Glomerular visceral epithelial cell (primary cell): ENCODE measurements at regions not wholly inside any gene's neighbourhood (a gene's known extent, or its start where the extent isn't known, plus 50 kb on each side); places are given as distances from the start of the nearest gene placed in this dataset.

Experiments
- DNase-seq: peaks from one replicate; pipeline ENCODE4 v3.0.0-alpha.2; 2016; ENCODE audit errors: extremely low spot score

- DNase-seq = no peak
Measured at GRCh38 chr5:97580746-97581145, 397.7 kb upstream of the RIOK2 start.

DNA sequence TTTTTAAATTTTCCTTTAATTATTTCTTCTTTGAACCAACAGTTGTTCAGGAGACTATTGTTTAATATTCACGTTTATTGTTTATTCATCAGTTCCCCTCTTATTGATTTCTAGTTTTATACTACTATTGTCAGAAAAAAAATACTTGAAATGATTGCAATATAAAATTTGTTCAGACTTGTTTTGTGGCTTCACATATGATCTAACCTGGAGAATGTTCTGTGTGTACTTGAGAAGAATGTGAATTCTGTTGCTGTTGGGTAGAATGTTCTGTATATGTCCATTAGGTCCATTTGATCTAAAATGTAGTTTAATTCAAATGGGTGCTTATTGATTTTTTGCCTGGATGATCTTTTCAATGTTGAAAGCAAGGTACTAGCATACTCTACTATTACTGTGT is 408.7 kb upstream of the RIOK2 start:
- no peak for DNase-seq

DNA sequence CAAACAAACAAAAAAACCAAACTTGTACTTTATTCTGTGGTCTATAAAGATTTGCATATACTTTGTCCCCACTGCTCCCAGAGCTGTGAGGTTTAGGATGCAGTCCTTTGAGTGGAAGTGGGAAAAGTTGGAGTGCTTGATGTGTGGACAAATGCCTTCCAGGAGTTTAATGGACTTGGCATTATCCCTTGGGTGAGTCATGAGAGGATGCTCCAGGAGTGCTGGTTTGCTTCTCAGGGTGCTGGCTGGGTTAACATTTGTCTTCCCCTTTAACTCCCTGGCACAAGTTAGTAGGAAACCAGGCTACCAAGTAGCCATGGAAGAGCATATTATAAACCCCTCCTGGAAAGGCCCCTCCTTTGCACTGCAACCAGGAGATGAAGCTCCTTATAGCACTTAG is 417.4 kb upstream of the RIOK2 start:
- DNase-seq = peak; percentile 24

DNA sequence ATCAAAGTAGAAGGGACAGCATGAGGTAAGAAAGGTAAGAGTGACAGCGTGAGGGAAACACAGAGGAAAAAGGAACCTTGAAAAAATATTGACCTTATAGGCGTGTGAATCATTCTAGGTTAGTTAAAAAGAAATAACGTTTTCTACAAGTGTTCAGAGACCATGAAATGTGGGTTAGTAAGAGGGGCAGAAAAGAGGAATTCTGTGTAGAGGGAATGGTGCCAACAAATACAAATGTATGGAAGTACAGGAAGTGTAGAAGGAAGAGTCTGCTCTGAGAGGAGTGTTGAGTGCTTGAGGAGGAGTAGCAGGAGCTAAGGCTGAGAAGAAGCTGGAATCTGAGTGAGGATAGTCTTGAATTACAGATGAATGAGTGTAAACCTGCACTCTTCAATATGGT is 418.6 kb upstream of the RIOK2 start:
- peak; percentile 70 for DNase-seq

DNA sequence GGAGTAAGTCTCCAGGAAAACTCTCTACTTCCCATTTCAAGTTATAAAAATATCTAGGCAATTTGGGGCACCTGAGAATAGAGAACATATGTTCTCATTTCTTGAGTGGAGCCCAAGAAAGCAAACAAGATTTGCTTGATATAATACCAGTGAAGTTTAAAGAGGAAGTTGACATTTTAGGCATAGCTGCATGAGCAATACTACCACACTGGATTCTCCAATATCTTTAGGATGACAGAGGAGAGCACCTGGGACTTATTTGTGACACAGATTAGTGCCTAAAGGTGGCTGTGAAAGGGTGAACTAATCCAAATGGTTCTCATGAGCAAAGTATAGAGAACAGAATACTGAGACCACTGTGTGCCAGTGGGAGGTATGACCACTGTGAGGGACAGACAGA is 423.5 kb upstream of the RIOK2 start:
- no peak for DNase-seq

- no peak for DNase-seq
Measured at GRCh38 chr5:97608501-97608900, 425.5 kb upstream of the RIOK2 start.

DNA sequence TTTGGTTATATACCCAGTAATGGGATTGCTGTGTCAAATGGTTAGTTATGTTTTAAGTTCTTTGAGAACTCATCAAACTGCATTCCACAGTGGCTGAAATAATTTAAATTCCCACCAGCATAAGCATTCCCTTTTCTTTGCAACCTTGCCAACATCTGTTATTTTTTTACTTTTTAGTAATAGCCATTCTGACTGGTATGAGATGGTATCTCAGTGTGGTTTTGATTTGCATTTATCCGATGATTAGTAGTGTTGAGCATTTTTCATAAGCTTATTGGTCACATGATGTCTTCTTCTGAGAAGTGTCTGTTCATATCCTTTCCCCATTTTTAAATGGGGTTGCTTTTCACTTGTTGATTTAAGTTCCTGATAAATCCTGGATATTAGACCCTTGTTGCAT is 435.7 kb upstream of the RIOK2 start:
- DNase-seq = peak; percentile 11

- DNase-seq = no peak
Measured at GRCh38 chr5:97623441-97623840, 440.4 kb upstream of the RIOK2 start.

DNA sequence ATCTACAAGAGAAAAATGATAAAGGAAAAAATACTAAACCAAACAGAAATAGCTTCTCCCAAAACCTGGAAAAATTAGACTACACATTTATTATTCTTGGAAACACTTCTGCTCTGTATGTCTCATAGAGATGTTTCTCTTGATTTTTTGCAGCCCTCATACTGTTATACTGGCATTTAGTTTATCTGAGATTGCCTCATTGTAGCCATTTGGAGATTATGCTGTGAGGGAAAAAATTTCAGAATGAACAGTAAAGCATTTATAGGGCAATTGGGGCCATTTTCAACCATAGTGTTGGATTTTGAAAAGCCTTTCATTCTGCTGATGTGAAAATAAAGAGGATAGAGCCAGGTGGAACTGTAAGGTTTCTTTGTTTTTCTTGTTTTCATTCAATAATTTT is 441.8 kb upstream of the RIOK2 start:
- no peak for DNase-seq

- DNase-seq = no peak
Measured at GRCh38 chr5:97627272-97627671, 444.2 kb upstream of the RIOK2 start.

GRCh38 chr5:97628031-97628430 is 445.0 kb upstream of the RIOK2 start:
- DNase-seq = no peak

DNA sequence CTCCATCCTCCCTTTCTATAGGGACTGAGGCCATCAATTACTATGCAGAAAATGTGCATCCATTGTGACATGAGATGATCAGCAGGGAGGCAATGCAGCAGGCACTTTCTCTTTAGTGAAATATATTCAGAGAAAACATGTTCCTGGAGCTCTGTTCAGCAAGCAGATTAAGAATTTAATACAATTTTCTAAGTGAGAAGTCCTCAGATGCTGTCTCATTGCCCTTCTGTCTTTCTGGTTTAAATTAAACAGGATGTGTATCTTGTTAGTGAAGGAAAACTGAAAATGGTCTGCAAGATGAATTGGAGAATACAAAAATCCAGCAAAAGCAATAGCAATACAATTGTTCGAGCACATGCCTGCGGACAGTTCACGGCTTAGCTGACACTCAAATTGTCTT is 445.8 kb upstream of the RIOK2 start:
- no peak for DNase-seq

- DNase-seq = peak; percentile 6
Measured at GRCh38 chr5:97629276-97629675, 446.2 kb upstream of the RIOK2 start.

GRCh38 chr5:97635553-97635952 is 452.5 kb upstream of the RIOK2 start:
- no peak for DNase-seq

DNA sequence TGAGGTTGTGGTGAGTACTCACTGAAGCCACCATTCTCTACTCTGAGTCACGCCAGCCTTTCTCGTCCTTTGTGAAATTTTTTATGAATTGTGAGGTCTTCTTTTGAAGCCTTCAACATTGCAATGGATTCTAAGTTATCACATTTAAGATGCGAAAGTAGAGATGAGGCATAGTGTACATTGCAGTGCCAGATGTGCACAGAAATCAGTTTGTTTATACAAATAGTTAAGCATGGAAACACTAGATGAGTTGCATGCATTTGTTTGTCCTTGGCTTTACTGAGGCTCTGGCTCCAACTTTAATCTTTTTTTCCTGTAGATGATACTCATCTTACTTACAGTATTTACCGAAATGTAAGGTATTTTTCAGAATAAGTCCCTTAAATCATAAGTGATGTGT is 453.7 kb upstream of the RIOK2 start:
- DNase-seq = no peak

DNA sequence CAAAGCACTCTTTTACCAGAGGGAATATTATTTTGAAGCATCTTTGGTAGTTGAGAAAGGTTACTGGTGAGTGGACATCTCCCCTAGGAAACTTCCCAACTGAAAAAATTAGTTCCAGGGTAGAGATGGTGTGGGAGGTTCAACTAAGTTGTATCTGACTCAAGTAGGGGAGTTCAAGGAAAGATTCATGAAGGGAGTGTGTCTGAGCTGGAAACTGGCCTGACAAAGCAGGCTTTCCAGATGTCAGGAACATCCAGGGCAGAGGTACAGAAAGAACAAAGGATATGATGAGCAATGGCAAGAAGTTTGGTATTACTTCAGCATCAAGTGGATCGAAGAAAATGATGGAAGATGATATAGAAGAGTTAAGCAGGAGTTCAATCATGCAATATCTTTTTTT is 458.0 kb upstream of the RIOK2 start:
- no peak for DNase-seq

- DNase-seq = no peak
Measured at GRCh38 chr5:97644206-97644605, 461.2 kb upstream of the RIOK2 start.

DNA sequence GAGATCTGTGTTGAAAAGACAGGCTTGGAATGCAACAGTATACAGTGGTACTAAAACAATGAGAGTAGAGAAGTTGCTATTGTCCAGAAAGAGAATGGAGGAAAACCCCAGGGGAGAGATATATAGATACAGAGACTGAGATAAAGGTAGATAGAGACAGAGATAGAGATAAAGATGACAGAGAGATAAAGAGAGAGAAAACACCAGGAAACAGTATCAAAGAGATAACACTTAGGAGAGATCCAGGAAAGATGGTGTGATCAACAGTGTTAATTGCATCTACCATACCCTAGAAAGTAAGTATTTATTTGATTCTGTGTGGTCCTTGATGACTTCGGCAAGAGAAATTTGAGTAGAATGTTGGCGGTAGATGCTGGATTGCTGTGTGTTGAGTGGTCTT is 461.8 kb upstream of the RIOK2 start:
- DNase-seq = no peak

- no peak for DNase-seq
Measured at GRCh38 chr5:97657239-97657638, 474.2 kb upstream of the RIOK2 start.

DNA sequence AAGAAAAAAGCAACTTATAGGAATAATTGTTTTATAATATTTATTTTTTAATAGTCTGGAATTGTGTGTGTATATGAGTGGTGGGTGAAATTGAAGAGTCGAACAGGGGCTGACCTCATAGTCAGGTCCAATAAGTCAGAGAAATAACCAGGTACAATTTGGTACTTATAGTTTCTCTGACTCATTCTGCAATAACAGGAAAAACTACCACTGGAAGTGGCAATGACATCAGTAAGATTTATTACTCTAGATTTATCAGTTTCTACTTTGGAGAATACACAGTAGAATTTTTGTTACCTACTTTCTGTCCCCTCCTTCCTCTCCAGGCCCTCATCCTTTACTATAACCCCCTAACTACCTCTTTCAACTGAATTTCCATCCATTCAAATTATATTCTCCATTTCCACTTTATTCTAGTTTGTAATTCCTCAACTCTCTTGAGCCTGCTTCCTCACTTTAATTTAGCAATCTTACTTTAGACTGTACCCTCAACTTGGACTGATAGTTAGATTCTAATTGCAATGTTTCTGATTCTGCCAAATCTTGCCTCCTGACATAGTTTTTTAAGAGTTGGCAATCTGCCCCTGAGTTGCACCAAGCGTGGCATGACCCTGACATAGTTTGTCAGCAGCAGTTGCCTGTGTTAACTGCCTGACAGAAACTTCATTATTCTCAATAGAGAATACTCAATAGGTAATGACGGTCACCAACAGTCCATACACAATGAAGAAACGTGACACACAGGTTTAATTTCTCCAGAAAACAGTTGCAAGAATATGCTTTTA is 475.3 kb upstream of the RIOK2 start:
- no peak for DNase-seq

DNA sequence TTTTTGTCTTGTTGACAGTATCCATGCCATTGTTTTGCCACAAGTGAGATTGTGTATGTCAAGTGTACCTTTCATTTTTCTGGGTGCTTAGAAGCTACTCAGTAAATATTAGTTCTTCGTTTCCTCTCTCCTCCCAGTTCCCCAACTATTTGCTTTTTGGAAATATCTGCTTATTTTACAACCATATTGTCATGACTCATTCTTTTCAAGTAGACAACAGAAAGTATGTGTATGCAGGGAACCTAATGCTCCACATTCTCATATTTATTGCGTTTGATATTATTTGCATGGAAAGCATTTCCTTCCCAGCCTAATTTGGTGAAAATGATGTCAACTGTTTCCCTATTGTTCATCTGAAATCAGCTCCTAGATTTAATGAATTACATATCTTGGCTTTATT is 483.7 kb upstream of the RIOK2 start:
- DNase-seq = no peak

GRCh38 chr5:97670447-97670846 is 487.4 kb upstream of the RIOK2 start:
- DNase-seq = no peak

- DNase-seq = no peak
Measured at GRCh38 chr5:97676608-97677007, 493.6 kb upstream of the RIOK2 start.

DNA sequence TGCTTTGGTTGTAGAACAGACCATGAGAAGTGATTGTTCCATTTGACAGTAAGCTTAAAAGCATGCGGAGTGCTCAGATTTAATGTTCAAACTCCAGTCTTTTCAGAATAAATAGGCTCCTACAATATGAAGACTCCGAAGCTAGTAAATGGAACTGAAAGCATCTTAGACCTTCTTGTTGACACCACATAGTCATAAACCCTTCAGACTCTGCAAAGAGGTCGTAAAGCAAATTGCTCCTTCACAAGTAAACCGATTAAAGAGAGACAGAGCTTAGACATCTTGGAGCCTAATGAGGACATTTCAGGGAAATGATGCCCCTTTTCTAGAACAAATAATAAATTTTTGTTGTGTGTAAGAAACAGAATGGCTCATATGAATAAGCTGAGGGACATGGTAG is 511.0 kb upstream of the RIOK2 start:
- no peak for DNase-seq
